ELF-1 (cell line): ENCODE measurements at regions not wholly inside any gene's neighbourhood (a gene's known extent, or its start where the extent isn't known, plus 50 kb on each side); places are given as distances from the start of the nearest gene placed in this dataset.

Experiments
- DNase-seq: peaks from one replicate; pipeline ENCODE4 v3.0.0-alpha.2; 2016; ENCODE audit warnings: low read depth, low spot score

DNA sequence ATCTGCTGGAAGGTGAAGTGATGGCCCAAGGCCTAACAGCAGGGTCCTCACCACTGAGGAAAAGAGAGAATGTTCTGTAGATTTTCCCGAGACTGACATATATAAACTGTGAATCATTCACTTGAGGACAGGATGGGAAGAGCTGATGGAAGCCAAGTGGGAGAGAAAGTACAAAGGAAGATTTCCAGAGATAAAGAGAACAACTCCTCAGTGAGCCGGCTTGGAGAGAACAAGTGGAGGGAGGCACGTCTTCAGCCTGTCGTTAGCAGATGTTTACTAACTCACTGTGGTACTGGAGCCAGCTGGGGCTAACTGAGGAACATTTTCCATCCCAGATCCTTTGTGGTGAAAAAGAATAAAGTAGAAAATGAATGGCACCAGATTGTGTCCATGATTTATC is 552.9 kb upstream of the TNP1 start:
- no peak for DNase-seq

DNA sequence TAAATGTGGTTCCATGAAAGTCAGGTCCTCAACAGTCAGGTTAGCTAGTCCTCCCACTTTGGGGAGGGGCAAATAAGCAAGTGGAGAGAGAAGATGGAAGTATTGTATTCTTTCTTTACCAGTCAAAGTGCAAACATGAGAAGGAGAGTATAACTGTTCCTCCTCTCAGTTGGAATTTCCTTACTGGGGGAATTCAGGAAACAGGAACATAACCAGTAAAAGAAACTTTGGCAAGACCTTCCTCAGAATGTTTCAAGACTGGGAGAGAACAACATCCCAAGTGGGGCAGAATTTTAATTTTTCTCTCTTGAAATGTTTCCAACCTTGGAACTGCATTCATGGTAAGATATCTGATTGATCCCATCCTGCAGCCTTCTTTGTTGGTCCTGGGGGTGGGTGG is 552.4 kb upstream of the TNP1 start:
- no peak for DNase-seq

DNA sequence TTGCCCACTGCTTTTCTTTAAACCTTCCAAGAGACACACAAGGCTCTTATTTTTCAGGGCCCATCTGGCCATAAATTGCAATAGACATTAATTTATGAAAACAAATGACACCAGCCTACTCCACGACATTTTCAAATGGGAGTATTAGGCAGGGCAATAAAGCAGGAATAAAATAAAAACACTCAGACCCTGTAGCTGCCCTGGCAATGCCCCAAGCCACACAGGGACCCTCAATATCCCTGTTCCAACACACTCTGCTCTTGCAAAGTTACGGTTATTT is 550.8 kb upstream of the TNP1 start:
- no peak for DNase-seq

DNA sequence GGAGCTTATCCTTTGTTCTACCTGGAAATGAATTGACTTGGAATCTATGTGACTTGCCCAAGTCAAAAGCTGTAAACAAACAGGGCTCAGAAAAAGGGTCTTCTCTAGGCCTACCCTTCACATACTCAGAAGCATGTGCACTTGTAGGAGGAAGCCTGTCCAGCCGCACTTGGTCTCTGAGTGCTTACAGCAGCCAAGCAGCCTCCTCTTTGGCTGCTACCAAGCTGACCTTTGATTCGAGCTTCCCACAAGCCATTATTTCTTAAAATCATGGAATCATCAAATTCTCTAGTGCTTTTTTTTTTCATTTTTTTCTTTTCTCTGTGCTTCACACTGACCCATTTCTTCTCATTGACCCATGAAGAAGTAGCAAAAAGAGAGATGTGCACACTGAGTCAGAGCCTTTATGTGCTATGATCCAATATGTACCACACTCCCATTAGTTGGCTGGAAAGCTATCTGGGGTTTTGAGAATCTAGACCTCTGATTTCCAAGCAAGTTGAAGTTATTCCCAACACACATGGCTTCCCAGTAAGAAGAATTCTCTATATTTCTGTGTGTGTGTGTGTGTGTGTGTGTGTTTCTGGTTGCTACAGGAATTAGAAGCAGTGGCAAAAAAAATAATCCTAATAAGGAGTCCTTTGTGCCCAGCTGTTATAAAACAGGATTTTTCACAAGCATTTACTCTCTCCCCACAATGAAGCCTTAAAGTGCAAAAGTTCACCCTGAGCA is 550.3 kb upstream of the TNP1 start:
- no peak for DNase-seq

DNA sequence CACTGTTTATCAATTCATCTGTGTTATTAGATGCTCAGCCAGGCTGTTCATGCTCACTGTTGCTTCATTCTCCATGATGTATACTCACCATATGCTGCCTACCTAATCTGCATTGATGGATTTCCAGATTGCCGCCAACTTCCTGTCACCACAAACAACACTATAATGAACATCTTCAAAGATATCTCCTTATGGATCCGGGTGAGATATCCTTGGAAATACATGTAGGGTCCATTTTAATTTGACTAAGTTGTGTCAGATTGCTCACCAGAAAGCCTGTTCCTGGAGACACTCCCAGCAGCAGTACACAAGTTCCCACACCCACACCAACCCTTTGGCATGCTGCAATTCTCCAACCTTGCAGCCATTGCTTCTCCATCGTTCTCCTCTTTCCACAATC is 547.5 kb upstream of the TNP1 start:
- no peak for DNase-seq

DNA sequence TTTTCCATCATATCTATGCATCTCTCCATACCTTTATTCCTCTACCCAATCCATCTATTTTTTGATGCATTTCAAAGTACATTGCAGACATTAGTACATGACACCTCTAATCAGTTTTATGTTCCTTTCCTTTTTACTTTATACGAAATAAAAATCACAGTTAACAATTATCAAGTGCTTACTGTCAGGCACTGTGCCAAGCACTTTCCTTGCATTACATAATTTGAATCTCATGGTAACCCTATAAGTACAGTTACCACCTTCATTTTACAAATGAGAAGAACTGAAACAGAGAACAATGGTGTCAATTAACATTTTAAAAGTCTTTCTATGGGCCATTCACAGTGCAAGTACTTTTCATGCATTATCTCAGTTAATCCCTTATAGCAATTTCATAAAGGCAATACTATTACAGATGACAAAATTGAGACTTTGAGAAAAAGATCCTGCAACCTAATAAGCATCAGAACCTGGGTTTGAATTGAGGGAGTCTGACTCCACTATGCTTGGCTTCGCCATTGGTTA is 544.4 kb upstream of the TNP1 start:
- DNase-seq = no peak

DNA sequence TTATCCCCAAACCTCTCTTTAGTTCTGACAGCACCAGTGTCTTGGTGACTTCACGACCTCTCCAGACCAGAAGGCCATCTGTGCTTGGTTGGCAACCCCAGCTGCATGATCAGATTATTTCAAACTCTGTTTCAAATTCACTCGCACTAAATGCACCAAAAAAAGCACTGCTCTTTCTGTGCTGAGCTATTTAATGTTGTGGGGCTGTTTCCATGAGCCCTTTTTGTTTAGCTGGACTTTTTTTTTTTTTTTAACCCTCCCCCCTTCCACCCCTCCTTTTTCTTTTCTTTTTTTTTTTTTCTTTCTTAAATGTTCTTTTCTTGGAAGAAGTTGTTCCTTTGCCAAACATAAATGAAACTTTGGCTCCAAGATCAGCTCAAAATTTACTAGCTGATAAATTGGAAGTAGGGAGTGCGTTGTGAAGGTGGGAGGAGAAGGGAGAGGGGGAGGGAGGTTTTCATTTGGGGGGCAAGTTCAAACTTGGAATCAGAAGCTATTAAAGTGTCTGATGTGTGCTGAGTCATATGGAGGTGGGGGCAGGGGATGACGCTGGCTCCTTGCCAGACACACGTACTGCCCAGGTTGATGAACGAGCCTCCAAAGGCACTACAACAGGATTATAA is 543.0 kb upstream of the TNP1 start:
- no peak for DNase-seq

DNA sequence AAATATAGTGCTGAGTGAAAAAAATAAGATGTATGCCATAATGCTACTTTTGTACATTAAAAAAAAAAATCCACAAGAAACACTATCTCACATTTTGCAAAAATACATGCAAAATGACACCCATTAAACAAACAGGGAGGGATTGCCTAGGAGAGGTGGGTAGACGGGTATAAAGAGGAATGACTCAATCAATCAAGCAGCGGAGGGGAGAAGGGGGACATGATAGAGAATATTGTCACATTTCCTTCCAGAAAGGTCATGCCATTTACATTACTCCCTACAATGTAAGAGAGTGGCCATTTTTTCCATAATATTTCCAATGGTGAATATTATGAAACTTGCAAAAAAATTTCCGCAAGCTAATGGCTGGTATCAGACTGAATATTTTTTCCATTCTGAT is 542.3 kb upstream of the TNP1 start:
- DNase-seq = no peak

DNA sequence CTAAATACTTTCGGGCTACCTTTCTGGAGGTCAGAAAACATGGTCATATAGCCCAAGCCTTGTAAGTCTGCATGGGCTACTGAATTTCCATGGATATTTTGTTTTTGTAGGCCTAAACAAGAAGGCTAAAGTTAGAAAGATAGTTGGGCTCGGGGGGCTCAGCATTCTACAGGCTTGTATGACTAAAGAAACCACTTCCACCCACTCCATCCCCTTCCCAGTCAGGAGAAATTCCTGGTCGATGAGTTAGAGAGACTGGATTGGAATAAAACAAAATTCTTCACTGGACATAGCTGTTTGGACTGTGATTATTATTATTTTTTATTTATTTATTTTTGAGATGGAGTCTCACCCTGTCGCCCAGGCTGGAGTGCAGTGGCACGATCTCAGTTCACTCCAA is 539.4 kb upstream of the TNP1 start:
- no peak for DNase-seq

DNA sequence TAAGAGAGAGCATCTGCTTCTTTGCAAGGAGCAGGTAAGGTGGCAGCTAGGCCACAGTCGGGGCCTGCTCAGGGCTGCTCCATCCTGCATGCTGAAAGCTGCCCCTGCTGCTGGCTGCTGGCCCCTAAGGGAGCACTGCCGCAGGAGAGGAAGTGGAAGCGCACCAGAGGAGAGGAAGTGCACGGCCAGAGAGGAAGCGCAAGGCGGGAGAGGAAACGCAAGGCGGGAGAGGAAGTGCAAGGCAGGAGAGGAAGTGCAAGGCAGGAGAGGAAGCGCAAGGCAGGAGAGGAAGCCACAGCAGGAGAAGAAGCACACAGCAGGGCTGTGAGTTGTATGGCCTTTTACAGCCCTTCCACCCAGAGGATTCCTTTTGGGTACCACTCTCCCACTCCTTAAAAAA is 539.0 kb upstream of the TNP1 start:
- DNase-seq = no peak

DNA sequence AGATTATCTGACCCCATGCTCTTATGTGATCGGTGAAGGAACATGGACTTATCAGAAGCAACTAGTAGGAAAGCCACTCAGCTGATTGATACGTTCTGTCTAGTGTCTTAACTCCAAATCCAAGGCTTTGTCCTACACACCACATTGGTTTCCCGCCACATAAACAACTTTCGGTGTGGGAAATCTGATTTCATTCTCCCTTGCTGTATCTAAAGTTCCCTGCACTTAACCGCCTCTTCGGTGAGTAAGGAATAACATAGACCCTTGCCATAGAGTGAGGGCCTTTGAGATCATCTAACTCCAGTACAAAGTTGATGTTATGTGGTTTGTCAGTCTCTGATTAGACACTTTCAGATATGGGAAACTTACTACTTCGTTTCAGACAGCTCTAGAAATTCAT is 538.2 kb upstream of the TNP1 start:
- no peak for DNase-seq

DNA sequence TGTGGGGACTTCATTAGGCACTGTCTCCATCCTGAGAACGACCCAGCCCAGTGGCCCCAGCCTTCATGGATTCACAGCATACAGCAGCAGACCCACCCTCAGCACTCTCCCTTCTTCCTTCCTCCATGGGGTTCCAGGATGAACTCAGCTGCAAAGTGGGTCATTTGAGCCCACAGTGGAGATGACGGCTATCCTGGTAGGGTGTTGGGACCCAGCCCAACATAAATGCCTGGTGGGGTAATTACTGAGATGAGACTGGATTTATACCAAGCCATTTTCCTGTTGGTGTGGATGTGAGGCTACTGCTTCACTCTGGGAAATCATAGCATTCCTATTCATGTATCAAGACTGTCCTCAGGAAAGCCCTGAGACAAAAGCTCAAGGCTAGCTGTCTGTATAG is 536.7 kb upstream of the TNP1 start:
- DNase-seq = no peak

DNA sequence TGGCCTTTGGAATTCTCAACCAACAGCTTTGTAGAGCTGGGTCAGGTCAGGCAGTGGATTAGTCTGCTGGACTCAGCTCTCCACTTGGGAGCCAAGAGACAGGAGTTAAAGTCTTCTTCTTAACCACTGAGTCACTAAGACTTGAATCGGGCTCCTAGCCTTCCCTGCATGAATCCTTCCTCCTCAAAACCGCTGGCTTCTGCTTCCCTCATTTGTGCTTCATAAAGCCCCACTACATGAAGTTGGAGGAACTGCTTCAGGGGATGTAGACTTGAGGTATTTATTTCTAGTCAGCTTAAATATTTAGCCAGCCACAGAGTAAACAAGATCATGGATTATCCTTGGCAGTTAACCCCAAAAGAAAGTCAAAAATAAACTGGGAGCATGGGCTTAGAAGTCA is 536.3 kb upstream of the TNP1 start:
- no peak for DNase-seq

DNA sequence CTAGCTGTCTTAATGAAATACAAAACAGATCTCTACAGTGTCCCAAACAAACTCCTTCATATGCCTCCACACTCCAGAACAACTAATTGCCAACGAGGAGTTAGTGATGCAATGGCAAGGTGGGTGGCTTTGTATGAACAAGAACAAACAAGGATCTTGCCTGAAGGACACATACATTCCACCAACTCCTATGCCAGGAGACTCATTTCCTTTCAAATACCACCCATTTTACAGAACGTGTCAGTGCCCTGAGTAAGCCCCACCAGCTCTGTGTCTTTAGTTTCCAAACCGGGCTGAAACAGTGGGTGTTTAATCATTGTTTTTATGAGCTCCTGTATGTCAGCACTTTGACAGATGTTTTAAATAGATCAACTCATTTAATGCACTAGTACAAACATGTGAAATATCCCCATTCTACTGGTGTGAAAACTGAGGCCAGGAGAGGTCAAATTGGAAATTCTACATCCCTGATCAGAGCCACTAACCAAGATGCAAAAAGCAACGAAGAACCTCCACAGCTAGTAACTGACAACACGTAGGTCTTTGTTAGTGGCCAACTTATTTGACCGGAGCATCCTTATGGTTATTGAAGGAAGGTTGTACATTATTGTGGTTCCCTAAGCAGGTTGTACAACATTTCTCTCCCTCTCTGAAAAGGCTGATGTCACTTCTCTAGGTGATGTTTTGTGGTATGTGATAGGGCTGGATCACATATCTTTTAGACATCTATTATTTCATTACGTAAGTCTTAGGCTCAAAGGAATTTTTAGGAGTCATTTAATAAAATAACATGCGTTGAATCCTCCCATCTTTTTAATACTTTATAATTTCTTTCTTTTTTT is 534.9 kb upstream of the TNP1 start:
- no peak for DNase-seq

DNA sequence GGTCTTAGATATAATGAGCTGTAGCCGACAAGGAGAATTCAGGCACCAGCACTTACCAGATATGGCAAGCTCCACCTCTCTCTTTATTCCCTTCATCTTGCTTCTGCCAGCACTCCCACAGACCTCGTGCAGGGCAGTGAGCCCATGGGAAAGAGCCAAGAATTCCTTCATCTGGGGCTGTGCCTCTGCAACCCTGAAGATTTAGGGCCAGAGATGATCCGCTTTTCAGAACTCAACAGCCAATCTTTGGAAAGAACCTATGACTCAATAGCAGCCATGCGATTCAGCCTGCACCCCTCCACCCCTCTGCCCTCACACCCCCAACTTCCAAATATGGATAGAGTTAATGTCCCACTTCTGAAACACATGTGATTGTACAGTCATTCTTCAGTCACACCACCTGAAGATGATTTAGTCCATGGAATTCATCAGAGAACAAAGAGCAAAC is 533.7 kb upstream of the TNP1 start:
- DNase-seq = no peak

DNA sequence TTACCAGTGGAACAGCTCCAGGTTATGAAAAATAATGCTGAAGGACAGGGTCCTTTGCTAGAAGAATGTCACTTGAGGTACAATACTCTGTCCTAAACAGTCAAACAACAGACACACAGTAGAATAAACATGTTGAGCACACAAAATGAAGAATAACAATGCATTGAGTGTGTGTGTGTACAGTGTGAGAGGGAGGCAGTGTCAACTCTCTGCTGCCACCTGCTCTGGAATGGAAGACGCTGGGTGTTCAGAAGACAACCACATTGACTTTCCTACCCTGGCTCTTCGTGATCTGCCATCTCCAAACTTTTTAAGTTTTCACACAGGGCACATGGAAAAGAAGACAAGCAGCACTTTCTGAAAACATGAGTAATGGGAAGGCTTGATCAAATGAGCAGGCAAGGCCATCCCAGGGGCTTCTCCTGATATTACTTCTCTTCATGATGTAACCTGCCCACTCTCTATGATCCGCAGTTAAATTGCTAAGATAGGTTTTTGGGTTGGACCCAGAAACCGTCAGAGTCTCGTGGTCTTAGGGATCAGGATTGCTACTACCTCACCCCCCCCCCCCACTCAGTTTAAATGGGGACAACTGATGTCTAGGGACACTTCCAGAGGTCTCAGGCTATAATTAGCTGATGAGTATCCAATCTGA is 533.2 kb upstream of the TNP1 start:
- no peak for DNase-seq

DNA sequence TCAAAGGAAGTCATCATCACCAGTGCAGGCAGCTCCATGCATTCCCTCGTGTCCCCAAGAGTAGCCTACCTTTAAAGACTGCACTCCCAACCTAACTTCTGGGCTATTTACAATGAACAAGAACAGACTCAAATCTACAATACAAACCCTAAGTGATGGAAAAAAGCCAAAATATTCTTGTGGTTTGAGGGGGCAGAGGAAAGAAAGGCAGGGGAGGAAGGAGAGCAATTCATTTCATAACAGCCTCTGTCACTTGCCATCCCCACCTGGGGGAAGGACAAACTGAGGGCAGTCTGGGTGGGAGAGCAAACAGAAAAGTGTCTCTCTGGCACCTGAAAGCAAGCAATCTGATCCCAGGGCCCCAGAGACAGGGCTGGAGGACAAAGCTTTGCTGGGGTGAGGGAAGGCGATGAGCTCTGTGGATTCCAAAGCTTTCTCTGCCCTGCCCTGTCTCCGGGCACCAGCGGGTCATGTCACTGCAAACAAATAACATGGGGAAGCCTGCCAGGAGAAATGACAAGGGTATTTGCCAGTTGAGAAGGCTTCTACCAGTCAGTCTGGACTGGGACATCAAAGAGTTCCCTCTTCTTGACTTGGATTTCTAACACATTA is 528.0 kb upstream of the TNP1 start:
- DNase-seq = no peak

DNA sequence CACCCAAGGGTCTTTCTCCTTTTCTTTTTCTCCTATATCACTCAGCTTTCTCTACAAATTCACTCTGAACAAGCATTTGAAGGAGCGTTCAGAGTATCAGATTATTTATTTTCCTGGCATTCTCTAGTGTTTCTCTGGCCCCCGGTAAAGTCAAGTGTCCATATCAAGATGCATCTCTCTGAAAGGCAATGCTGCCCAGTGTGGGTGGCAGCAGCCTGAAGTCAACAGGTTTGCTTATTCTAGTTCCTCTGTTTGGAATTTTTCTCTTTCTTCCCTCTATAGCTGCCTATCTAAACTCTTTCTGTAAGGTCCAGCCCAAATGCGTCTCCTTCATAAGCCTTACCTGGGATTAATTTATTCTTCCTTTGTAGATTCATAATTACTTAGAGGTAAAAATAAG is 526.2 kb upstream of the TNP1 start:
- no peak for DNase-seq

DNA sequence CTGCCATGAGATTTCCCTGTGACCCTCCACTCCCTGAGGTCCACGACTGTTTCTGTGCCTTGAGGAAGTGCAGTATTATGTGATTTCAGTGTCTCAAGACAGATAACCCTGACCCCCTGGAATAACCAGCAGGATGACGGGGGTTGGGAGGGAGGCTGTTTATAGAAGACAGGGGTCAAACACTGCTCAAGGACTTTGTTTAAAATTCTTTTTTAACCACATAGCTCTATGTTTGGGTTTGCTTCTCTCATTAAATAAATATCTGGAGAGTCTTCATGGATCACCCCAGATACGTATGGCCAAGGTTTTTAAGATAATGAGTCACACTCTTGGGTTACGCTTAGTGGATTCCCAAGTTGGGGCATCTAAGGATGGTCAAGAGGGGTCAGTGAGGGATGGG is 523.8 kb upstream of the TNP1 start:
- no peak for DNase-seq

DNA sequence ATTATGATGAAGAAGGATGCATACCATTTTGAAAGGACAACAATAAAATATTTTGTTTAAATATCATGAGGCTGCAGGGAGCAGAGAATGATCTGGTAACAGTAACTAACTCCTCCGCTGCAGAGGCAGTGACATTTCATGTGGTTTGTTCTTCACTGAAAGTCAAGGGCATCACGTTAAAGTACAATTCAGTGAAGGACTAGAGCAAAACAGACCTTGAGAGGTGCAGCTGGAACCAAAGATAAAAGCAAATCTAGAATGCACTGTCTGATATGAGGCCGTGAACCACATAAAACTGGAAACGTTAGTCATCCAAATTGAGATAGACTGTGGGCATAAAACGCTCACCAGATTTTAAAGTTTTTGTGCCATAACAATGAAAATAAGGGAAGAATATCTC is 522.9 kb upstream of the TNP1 start:
- no peak for DNase-seq

DNA sequence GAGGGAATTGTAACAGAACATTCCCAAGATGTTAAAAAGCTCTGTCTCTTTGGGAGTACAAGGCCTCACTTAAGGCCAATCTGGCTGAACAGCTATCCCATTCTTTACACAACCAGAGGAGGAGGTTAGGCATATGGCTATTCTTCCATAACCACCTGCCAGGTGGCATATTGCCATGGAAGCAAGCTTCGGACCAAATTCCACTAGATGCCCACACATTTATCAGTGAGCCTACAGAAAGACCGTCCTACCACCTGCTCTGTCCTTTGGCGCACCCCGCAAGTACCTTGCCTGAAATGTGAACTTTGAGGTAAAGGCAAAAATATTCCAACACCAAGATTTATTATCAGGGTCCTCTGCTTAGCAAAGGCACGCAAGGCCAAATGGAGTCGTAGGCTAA is 519.9 kb upstream of the TNP1 start:
- DNase-seq = no peak

DNA sequence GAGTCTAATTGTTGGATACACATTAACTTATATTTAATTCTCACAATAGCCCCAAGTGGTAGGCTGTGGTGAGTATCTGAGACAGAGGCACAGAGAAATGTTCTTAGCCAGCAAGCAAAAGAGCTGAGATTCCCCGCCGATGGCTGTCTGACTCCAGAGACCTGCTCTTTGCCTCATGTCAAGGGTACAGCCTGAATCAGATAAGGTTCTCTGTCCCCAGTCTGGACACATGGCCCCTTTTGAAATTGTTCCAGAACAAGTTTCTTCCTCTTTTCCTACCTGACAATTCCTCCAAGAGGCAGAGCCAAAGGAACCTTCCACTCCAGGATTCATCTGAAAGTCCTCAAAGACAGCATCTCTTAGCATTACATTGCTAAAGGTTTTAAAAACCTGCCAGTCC is 512.9 kb upstream of the TNP1 start:
- no peak for DNase-seq
